Glutamatergic neuron (in vitro differentiated cells): ENCODE measurements at regions not wholly inside any gene's neighbourhood (a gene's known extent, or its start where the extent isn't known, plus 50 kb on each side); places are given as distances from the start of the nearest gene placed in this dataset.

Experiments
- DNase-seq: peaks from one replicate; pipeline ENCODE4 v3.0.0; 2022
- H3K27ac Mint-ChIP-seq: one replicate; pipeline ENCODE4 v1.8.0; 2020; ENCODE audit warnings: mild to moderate bottlenecking, mixed read lengths, inconsistent platforms; ENCODE audit not compliant: unreplicated experiment
- H3K27me3 Mint-ChIP-seq: one replicate; pipeline ENCODE4 v1.8.0; 2020; ENCODE audit warnings: mild to moderate bottlenecking, moderate library complexity, mixed read lengths, inconsistent platforms; ENCODE audit not compliant: unreplicated experiment
- H3K36me3 Mint-ChIP-seq: one replicate; pipeline ENCODE4 v1.8.0; 2020; ENCODE audit warnings: mild to moderate bottlenecking, mixed read lengths, inconsistent platforms; ENCODE audit not compliant: unreplicated experiment
- H3K4me1 Mint-ChIP-seq: one replicate; pipeline ENCODE4 v1.8.0; 2020; ENCODE audit warnings: mild to moderate bottlenecking, low read depth, mixed read lengths, inconsistent platforms; ENCODE audit not compliant: unreplicated experiment
- H3K4me3 Mint-ChIP-seq: one replicate; pipeline ENCODE4 v1.8.0; 2020; ENCODE audit warnings: mild to moderate bottlenecking, mixed read lengths, inconsistent platforms; ENCODE audit not compliant: unreplicated experiment
- H3K9me3 Mint-ChIP-seq: one replicate; pipeline ENCODE4 v1.8.0; 2020; ENCODE audit warnings: mild to moderate bottlenecking, moderate library complexity, mixed read lengths, inconsistent platforms; ENCODE audit not compliant: unreplicated experiment
- CTCF ChIP-seq: fragments of 200-600 bp; sonication (generic); IDR thresholded peaks from one replicate; pipeline ENCODE4 v1.5.0; 2021; ENCODE audit not compliant: partially characterized antibody, unreplicated experiment

DNA sequence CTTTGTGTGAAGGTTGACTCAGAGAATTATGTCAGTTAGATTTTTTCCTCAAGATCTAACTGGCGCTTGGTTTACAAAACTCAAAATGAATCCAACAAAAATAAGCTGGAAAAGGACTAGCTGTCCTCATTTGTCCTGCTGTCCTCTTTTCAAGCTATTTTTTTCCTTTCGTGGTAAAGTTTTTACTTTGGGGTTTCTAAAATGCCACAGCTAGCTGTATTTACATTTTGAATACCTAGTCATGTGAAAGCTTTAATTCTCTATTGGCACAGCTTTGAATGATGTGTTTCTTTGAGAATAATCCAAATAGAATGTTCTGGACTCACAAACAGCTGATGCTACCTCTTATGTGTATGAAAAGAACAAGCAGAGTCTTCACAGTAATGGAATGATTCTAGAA, 673.6 kb upstream of the NR5A2 start:
- no peak for TF ChIP-seq CTCF
- Mint-ChIP-seq H3K4me3 (no peak overlapping the region), H3K27me3 (no peaks in the 10 kb centered on the region), H3K4me1 (no peaks in the 10 kb centered on the region), H3K36me3 (peaks cover 4% of the 10 kb centered on the region), H3K9me3 (no peaks in the 10 kb centered on the region), H3K27ac (no peak overlapping the region)
- DNase-seq = no peak

- no peaks in the 10 kb centered on the region for H3K9me3 Mint-ChIP-seq
- no peaks in the 10 kb centered on the region for H3K27me3 Mint-ChIP-seq
- H3K36me3 Mint-ChIP-seq = peaks cover 4% of the 10 kb centered on the region
- no peaks in the 10 kb centered on the region for H3K4me1 Mint-ChIP-seq
- TF ChIP-seq CTCF = no peak
- H3K4me3 Mint-ChIP-seq = no peak overlapping the region
- H3K27ac Mint-ChIP-seq = no peak overlapping the region
- DNase-seq = no peak
These were observed 670.9 kb upstream of the NR5A2 start for GRCh38 chr1:199356561-199356960.

DNA sequence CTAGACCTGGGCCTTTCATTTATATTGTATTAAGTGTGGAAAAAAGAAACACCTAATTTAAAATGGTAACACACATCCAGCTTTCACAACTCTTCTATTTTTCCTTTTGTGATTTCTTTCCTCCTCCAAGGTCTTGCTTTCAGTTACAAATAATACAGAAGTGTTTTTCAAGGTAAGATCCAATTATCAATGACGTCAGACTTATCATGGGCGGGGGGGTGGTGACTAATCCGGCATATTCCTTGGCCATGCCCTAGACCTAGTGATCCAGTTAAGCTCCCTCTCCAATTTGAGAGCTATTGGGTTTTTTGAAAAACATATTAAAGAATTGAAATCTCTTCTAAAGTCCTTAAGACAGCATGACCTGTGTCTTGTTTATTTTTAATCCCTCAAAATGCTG, 669.9 kb upstream of the NR5A2 start:
- Mint-ChIP-seq H3K9me3 (no peaks in the 10 kb centered on the region), H3K36me3 (peaks cover 4% of the 10 kb centered on the region), H3K4me3 (no peak overlapping the region), H3K27me3 (no peaks in the 10 kb centered on the region), H3K27ac (no peak overlapping the region), H3K4me1 (no peaks in the 10 kb centered on the region)
- DNase-seq = no peak
- no peak for TF ChIP-seq CTCF

DNA sequence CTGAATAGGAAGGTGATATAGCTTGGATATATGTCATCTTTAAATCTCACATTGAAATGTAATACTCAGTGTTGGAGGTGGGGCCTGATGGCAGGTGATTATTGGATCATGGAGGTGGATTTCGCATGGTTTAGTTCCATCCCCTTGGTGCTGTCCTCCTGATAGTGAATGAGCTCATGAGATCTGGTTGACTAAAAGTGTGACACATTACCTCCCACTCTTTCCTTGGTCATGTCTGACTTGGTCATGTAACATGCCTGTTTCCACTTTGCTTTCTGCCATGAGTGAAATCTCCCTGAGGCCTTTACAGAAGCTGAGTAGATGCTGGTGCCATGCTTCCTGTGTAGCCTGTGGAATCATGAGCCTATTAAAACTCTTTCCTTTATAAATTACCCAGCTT, 664.5 kb upstream of the NR5A2 start:
- no peak for DNase-seq
- H3K9me3 Mint-ChIP-seq = no peaks in the 10 kb centered on the region
- no peak overlapping the region for H3K27ac Mint-ChIP-seq
- H3K36me3 Mint-ChIP-seq = no peaks in the 10 kb centered on the region
- no peak for TF ChIP-seq CTCF
- H3K27me3 Mint-ChIP-seq = no peaks in the 10 kb centered on the region
- no peak overlapping the region for H3K4me3 Mint-ChIP-seq
- no peaks in the 10 kb centered on the region for H3K4me1 Mint-ChIP-seq

DNA sequence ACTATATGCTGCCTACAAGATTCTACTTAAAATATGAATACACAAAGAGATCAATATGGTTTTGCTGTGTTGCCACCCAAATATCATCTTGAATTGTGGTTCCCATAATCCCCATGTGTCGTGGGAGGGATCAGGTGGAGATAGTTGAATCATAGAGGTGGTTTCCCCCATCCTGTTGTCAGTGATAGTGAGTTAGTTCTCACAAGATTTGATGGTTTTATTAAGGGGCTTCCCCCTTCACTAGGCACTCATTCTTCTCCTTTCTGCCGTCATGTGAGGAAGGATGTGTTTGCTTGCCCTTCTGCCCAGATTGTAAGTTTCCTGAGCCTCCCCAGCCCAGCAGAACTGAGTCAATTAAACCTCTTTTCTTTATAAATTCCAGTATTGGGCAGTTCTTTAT, 654.4 kb upstream of the NR5A2 start:
- H3K27ac Mint-ChIP-seq = no peak overlapping the region
- H3K36me3 Mint-ChIP-seq = no peaks in the 10 kb centered on the region
- TF ChIP-seq CTCF = no peak
- H3K4me1 Mint-ChIP-seq = no peaks in the 10 kb centered on the region
- no peaks in the 10 kb centered on the region for H3K9me3 Mint-ChIP-seq
- H3K27me3 Mint-ChIP-seq = no peaks in the 10 kb centered on the region
- DNase-seq = no peak
- H3K4me3 Mint-ChIP-seq = no peak overlapping the region
